ENCODE measurements at regions not wholly inside any gene's neighbourhood (a gene's known extent, or its start where the extent isn't known, plus 50 kb on each side); places are given as distances from the start of the nearest gene placed in this dataset.

GRCh38 chr15:46848704-46849103 lies 868.6 kb upstream of the SEMA6D start (continued):
- TF ChIP-seq ZNF660 (CRISPR knock-in tag; IDR thresholded peaks at IDR 0.05; ENCODE audit: borderline replicate concordance, low read depth) (no peak), ZBTB49 (CRISPR knock-in tag; IDR thresholded peaks at IDR 0.05; ENCODE audit: borderline replicate concordance) (no peak)

- ATAC-seq (no peak), DNase-seq (ENCODE audit: low spot score) (no peak), FAIRE-seq (no peak)
- ChIA-PET CTCF (ENCODE audit: low intra/inter-chr PET ratio, low total read pairs) (no interaction called here), POLR2A (no interaction called here)
- no peaks in the 10 kb centered on the region for H3K4me1 ChIP-seq (ENCODE audit: insufficient read depth, low read length)
- no peak overlapping the region for H3K4me2 ChIP-seq (ENCODE audit: low read depth, low read length)
- H4K20me1 ChIP-seq (ENCODE audit: insufficient read depth, low read length), result no peaks in the 10 kb centered on the region
- intact Hi-C loops (cut with micrococcal nuclease; ENCODE audit: unreplicated experiment) (no loop called here), in situ Hi-C loops (cut with HindIII; ENCODE audit: extremely low pct_ligation_motif_present, low pct_unique_long_range_greater_than_20kb) (no loop called here)
- BruUV-seq (replicated peaks), result no TSS peak
- H3K27me3 ChIP-seq (ENCODE audit: control insufficient read depth in 1 of 2, insufficient read depth in 2 of 2, low read length in 2 of 2), result no peaks in the 10 kb centered on the region
- 5% methylated on average over 2 of the region's 2 CpGs for WGBS (ENCODE audit: low lambda C conversion rate)
- H3K27ac ChIP-seq (ENCODE audit: extremely low read length, insufficient read depth, low read length), result no peak overlapping the region
- no peak overlapping the region for H3K4me3 ChIP-seq (replicated peaks in 1 of 3; ENCODE audit: insufficient read depth in 1 of 3, low read depth in 2 of 3, low read length in 3 of 3)
- H3K9me3 ChIP-seq (ENCODE audit: low read length), result peaks cover 98% of the 10 kb centered on the region
- no peak overlapping the region for H3K9ac ChIP-seq (ENCODE audit: insufficient read depth, low read depth, low read length)
- no peaks in the 10 kb centered on the region for H3K36me3 ChIP-seq (replicated peaks in 1 of 2; ENCODE audit: control insufficient read depth in 1 of 2, insufficient read depth in 2 of 2, low read length in 2 of 2)
- no peak overlapping the region for H2AFZ ChIP-seq (ENCODE audit: low read length)
- H3K79me2 ChIP-seq (ENCODE audit: insufficient read depth, low read length), result no peaks in the 10 kb centered on the region
- TF ChIP-seq ZBTB37 (CRISPR knock-in tag; IDR thresholded peaks at IDR 0.05) (no peak), ZBED4 (CRISPR knock-in tag; IDR thresholded peaks at IDR 0.05; ENCODE audit: borderline replicate concordance) (no peak), ZNF674 (CRISPR knock-in tag; IDR thresholded peaks at IDR 0.05; ENCODE audit: low read depth) (no peak), DRAP1 (CRISPR knock-in tag; IDR thresholded peaks at IDR 0.05) (no peak), HOXD1 (CRISPR knock-in tag; IDR thresholded peaks at IDR 0.05) (no peak), ATF3 (CRISPR knock-in tag; IDR thresholded peaks at IDR 0.05) (no peak), U2AF1 (optimal IDR thresholded peaks at IDR 0.05; ENCODE audit: low read depth, low read length) (no peak), GABPA (IDR thresholded peaks at IDR 0.05; ENCODE audit: low read depth, low read length) (no peak), GABPA (CRISPR knock-in tag; IDR thresholded peaks at IDR 0.05; ENCODE audit: low read depth) (no peak), MLX (CRISPR knock-in tag; IDR thresholded peaks at IDR 0.05) (no peak), SMARCE1 (IDR thresholded peaks at IDR 0.05; ENCODE audit: borderline replicate concordance) (no peak), HIVEP1 (CRISPR knock-in tag; IDR thresholded peaks at IDR 0.05) (no peak), SMYD3 (CRISPR knock-in tag; IDR thresholded peaks at IDR 0.05) (no peak), MLLT10 (CRISPR knock-in tag; IDR thresholded peaks at IDR 0.05) (no peak)
Observed at GRCh38 chr15:46853600-46853999, 863.7 kb upstream of the SEMA6D start.
